CD14-positive monocyte (primary cell): ENCODE measurements at regions not wholly inside any gene's neighbourhood (a gene's known extent, or its start where the extent isn't known, plus 50 kb on each side); places are given as distances from the start of the nearest gene placed in this dataset.

Source experiments
- DNase-seq, 3 donors: peaks; one replicate each; pipeline ENCODE4 v3.0.0-alpha.2; 2011 to 2022
- H2AFZ ChIP-seq: 2 replicates; pipeline ENCODE4 v1.6.0; 2012; ENCODE audit warnings: mild to moderate bottlenecking, low read depth, low read length, inconsistent platforms; ENCODE audit not compliant: insufficient read depth, poor library complexity, severe bottlenecking
- H3K27ac ChIP-seq, 2 donors: 1 replicate in 1 of 2; 2 replicates in 1 of 2; pipeline ENCODE4 v1.5.1; 2012 to 2013; ENCODE audit warnings: low read length in 2 of 2, control low read depth in 1 of 2, inconsistent platforms in 1 of 2, low read depth in 1 of 2, mild to moderate bottlenecking in 1 of 2
- H3K27me3 ChIP-seq, 2 donors: one replicate each; pipeline versions ENCODE4 v1.6.0 to v1.6.1; 2011 to 2013; ENCODE audit warnings: low read length in 2 of 2; ENCODE audit not compliant: control insufficient read depth in 2 of 2, insufficient read depth in 2 of 2
- H3K36me3 ChIP-seq, 2 donors: replicated peaks in 1 of 2; 1 replicate in 1 of 2; 2 replicates in 1 of 2; pipeline versions ENCODE4 v1.5.1 to v1.6.1; 2012 to 2013; ENCODE audit warnings: low read length in 2 of 2, control low read depth in 1 of 2, inconsistent platforms in 1 of 2, mild to moderate bottlenecking in 1 of 2; ENCODE audit not compliant: insufficient read depth in 2 of 2, control insufficient read depth in 1 of 2
- H3K4me1 ChIP-seq, 2 donors: 1 replicate in 1 of 2; 2 replicates in 1 of 2; pipeline versions ENCODE4 v1.5.1 to v1.6.1; 2012 to 2013; ENCODE audit warnings: low read length in 2 of 2, control low read depth in 1 of 2, inconsistent platforms in 1 of 2, mild to moderate bottlenecking in 1 of 2, moderate library complexity in 1 of 2; ENCODE audit not compliant: insufficient read depth in 2 of 2, control insufficient read depth in 1 of 2
- H3K4me2 ChIP-seq: replicated peaks from 2 replicates; pipeline ENCODE3; 2012; ENCODE audit warnings: low read length, moderate library complexity, mild to moderate bottlenecking; ENCODE audit not compliant: poor library complexity, severe bottlenecking; ENCODE audit errors: extremely low read depth
- H3K4me3 ChIP-seq, 3 experiments: fragments of 200-600 bp in 1 of 3; sonication (generic) in 1 of 3; replicated peaks in 1 of 3; 1 replicate in 2 of 3; 2 replicates in 1 of 3; pipeline ENCODE4 v1.5.1; 2011 to 2013; ENCODE audit warnings: low read length in 3 of 3, mild to moderate bottlenecking in 3 of 3, control low read depth in 2 of 3, low read depth in 2 of 3, inconsistent platforms in 1 of 3, moderate library complexity in 1 of 3
- H3K79me2 ChIP-seq: 2 replicates; pipeline ENCODE4 v1.6.0; 2012; ENCODE audit warnings: mild to moderate bottlenecking, control low read depth, inconsistent platforms, low read length, moderate library complexity; ENCODE audit not compliant: insufficient read depth
- H3K9ac ChIP-seq: 2 replicates; pipeline ENCODE4 v1.6.0; 2017; ENCODE audit warnings: low read length, mild to moderate bottlenecking; ENCODE audit not compliant: insufficient read depth, poor library complexity, severe bottlenecking
- H3K9me3 ChIP-seq, 2 donors: replicated peaks in 1 of 2; 1 replicate in 1 of 2; 2 replicates in 1 of 2; pipeline versions ENCODE4 v1.5.1 to v1.6.1; 2012 to 2013; ENCODE audit warnings: low read length in 2 of 2, control low read depth in 1 of 2; ENCODE audit not compliant: control insufficient read depth in 1 of 2, insufficient read depth in 1 of 2
- H4K20me1 ChIP-seq: 2 replicates; pipeline ENCODE4 v1.6.0; 2012; ENCODE audit warnings: mild to moderate bottlenecking, low read length, control low read depth, moderate library complexity; ENCODE audit not compliant: insufficient read depth
- H3K27ac Mint-ChIP-seq, 7 donors: one replicate each; pipeline ENCODE4 v1.8.0; 2020; ENCODE audit warnings: mild to moderate bottlenecking in 7 of 7, mixed read lengths in 7 of 7, moderate library complexity in 6 of 7, inconsistent platforms in 2 of 7
- H3K27me3 Mint-ChIP-seq, 3 donors: one replicate each; pipeline ENCODE4 v1.8.0; 2021 to 2022; ENCODE audit warnings: low read depth in 3 of 3, mild to moderate bottlenecking in 3 of 3, mixed read lengths in 3 of 3, moderate library complexity in 3 of 3, inconsistent platforms in 1 of 3
- H3K36me3 Mint-ChIP-seq, 2 donors: one replicate each; pipeline ENCODE4 v1.8.0; 2020; ENCODE audit warnings: mixed read lengths in 2 of 2, inconsistent platforms in 1 of 2, mild to moderate bottlenecking in 1 of 2
- H3K4me1 Mint-ChIP-seq: one replicate; pipeline ENCODE4 v1.8.0; 2020; ENCODE audit warnings: mild to moderate bottlenecking, mixed read lengths
- H3K4me3 Mint-ChIP-seq, 2 donors: one replicate each; pipeline ENCODE4 v1.8.0; 2020; ENCODE audit warnings: mild to moderate bottlenecking in 2 of 2, mixed read lengths in 2 of 2, moderate library complexity in 1 of 2
- H3K9me3 Mint-ChIP-seq, 7 donors: one replicate each; pipeline ENCODE4 v1.8.0; 2020 to 2022; ENCODE audit warnings: mixed read lengths in 7 of 7, mild to moderate bottlenecking in 6 of 7, moderate library complexity in 6 of 7, inconsistent platforms in 2 of 7
- CTCF ChIP-seq: fragments of 200-600 bp; IDR thresholded peaks from one replicate; pipeline ENCODE4 v1.8.0; 2022; ENCODE audit warnings: antibody characterized with exemption, mild to moderate bottlenecking
- WGBS: methylation state at CpG from one replicate; pipeline ENCODE4 v1.1.5; 2013; ENCODE audit warnings: missing lambda C conversion rate; ENCODE audit not compliant: insufficient coverage; 5-methylcytosine and 5-hydroxymethylcytosine counted together
- intact Hi-C, 2 donors: fragments of 100-400 bp; cut with micrococcal nuclease; formaldehyde crosslinking; loops; one replicate each; pipeline versions ENCODE4 v1.15.0 to v1.15.1; 2023

GRCh38 chr1:94769551-94769950 is 50.6 kb upstream of the SLC44A3 start:
- Mint-ChIP-seq H3K27ac (no peak overlapping the region), H3K4me3 (no peak overlapping the region), H3K27me3 (peaks cover 0 to 2% (median 0%) of the 10 kb centered on the region in 3 donors), H3K9me3 (peaks cover 0 to 2% (median 0%) of the 10 kb centered on the region in 7 donors), H3K4me1 (peaks cover 42% of the 10 kb centered on the region), H3K36me3 (peaks cover 1 to 3% of the 10 kb centered on the region in 2 donors)
- no peaks in the 10 kb centered on the region for H4K20me1 ChIP-seq
- H3K79me2 ChIP-seq: no peaks in the 10 kb centered on the region
- H3K9ac ChIP-seq: no peak overlapping the region
- no peaks in the 10 kb centered on the region for H3K27me3 ChIP-seq
- H3K4me1 ChIP-seq: peaks cover 46 to 50% of the 10 kb centered on the region in 2 donors
- TF ChIP-seq CTCF: no peak
- H2AFZ ChIP-seq: no peak overlapping the region
- no peak overlapping the region for H3K4me2 ChIP-seq
- intact Hi-C loops: loop anchor here in 1 of 2 donors (5.0 kb wide), 1 partner anchor 47 kb away; no protein-coding TSS in a partner anchor
- H3K27ac ChIP-seq: no peak overlapping the region
- no peak for DNase-seq
- WGBS: 0% methylated on average over 1 of the region's 1 CpG
- H3K36me3 ChIP-seq: no peaks in the 10 kb centered on the region
- H3K9me3 ChIP-seq: no peaks in the 10 kb centered on the region
- no peak overlapping the region for H3K4me3 ChIP-seq

- H3K36me3 ChIP-seq: no peaks in the 10 kb centered on the region
- no peaks in the 10 kb centered on the region for H4K20me1 ChIP-seq
- peak; percentile 73 to 96 (median 86) for DNase-seq
- TF ChIP-seq CTCF: no peak
- H3K4me3 ChIP-seq: no peak overlapping the region
- peaks cover 32% of the 10 kb centered on the region for H3K4me1 Mint-ChIP-seq
- H2AFZ ChIP-seq: no peak overlapping the region
- H3K36me3 Mint-ChIP-seq: peaks cover 0 to 1% of the 10 kb centered on the region in 2 donors
- H3K4me3 Mint-ChIP-seq: no peak overlapping the region
- H3K9me3 ChIP-seq: no peaks in the 10 kb centered on the region
- H3K27ac Mint-ChIP-seq: peak overlapping the region; percentile 49 to 89 (median 82)
- peaks cover 0 to 2% (median 0%) of the 10 kb centered on the region in 3 donors for H3K27me3 Mint-ChIP-seq
- H3K9me3 Mint-ChIP-seq: peaks cover 0 to 5% (median 0%) of the 10 kb centered on the region in 7 donors
- no peaks in the 10 kb centered on the region for H3K27me3 ChIP-seq
- intact Hi-C loops: loop anchor here in 1 of 2 donors (5.0 kb wide), 1 partner anchor 46 kb away; no protein-coding TSS in a partner anchor
- H3K9ac ChIP-seq: no peak overlapping the region
- no CpG with 5 or more reads among the region's 4 CpGs for WGBS
- H3K27ac ChIP-seq: peak overlapping the region in 1 of 2 donors; percentile 71
- H3K79me2 ChIP-seq: no peaks in the 10 kb centered on the region
- H3K4me2 ChIP-seq: no peak overlapping the region
- H3K4me1 ChIP-seq: peaks cover 39 to 41% of the 10 kb centered on the region in 2 donors
Measured at GRCh38 chr1:94768036-94768435, 52.1 kb upstream of the SLC44A3 start.
